ENCODE measurements at regions not wholly inside any gene's neighbourhood (a gene's known extent, or its start where the extent isn't known, plus 50 kb on each side); places are given as distances from the start of the nearest gene placed in this dataset.

- FAIRE-seq (no peak), DNase-seq (ENCODE audit: low read depth, low spot score) (no peak)
- ChIA-PET POLR2A (interaction anchor here (0.6 kb wide), 1 partner anchor 349 kb away, joined by 8 read pairs; the partner anchor contains the start of gene FAT4), CTCF (interaction anchor here (0.7 to 1.4 kb wide), 4 partner anchors 10 to 87 kb away, joined by 3 read pairs; no protein-coding TSS in a partner anchor)
- dilution Hi-C loops (cut with MboI; ENCODE audit: extremely low pct_ligation_motif_present, low sequenced_read_pairs): no loop called here
- Histone ChIP-seq H3K9ac (replicated peaks; ENCODE audit: extremely low read depth, insufficient read depth, low read length) (no peak overlapping the region), H3K79me2 (ENCODE audit: control insufficient read depth, insufficient read depth, low read length) (no peaks in the 10 kb centered on the region), H3K9me1 (replicated peaks; ENCODE audit: control insufficient read depth, extremely low read depth, insufficient read depth, low read length) (no peaks in the 10 kb centered on the region), H3K4me1 (ENCODE audit: control insufficient read depth, extremely low read depth, insufficient read depth, low read length) (no peaks in the 10 kb centered on the region), H3K27me3 (ENCODE audit: control insufficient read depth in 2 of 2, insufficient read depth in 2 of 2, low read length in 2 of 2) (no peaks in the 10 kb centered on the region), H4K20me1 (replicated peaks; ENCODE audit: control insufficient read depth, extremely low read depth, insufficient read depth, low read length) (no peaks in the 10 kb centered on the region), H3K27ac (ENCODE audit: insufficient read depth, low read depth, low read length) (no peak overlapping the region), H3K4me3 (replicated peaks in 1 of 3; ENCODE audit: insufficient read depth in 1 of 3, low read depth in 1 of 3, low read length in 3 of 3) (no peak overlapping the region), H3K36me3 (ENCODE audit: control insufficient read depth in 2 of 2, extremely low read depth in 1 of 2, insufficient read depth in 2 of 2, low read length in 2 of 2) (no peaks in the 10 kb centered on the region), H3K9me3 (replicated peaks; ENCODE audit: control insufficient read depth, insufficient read depth, low read length) (no peaks in the 10 kb centered on the region), H2AFZ (ENCODE audit: low read depth, low read length) (no peak overlapping the region), H3K4me2 (ENCODE audit: insufficient read depth, low read length) (no peak overlapping the region)
- intact Hi-C loops (cut with micrococcal nuclease): no loop called here
- TF ChIP-seq FOS (IDR thresholded peaks at IDR 0.05; ENCODE audit: borderline replicate concordance, insufficient read depth, low read length): no peak
- TF ChIP-seq GATA2 (IDR thresholded peaks at IDR 0.05; ENCODE audit: insufficient read depth, insufficient read length, low read depth, low read length): no peak
- no peak for TF ChIP-seq CTCF (IDR thresholded peaks at IDR 0.05; ENCODE audit: extremely low read depth in 1 of 2, insufficient read depth in 1 of 2, low read depth in 1 of 2, low read length in 2 of 2)
- TF ChIP-seq JUN (IDR thresholded peaks at IDR 0.05; ENCODE audit: borderline replicate concordance, insufficient read depth, insufficient read length, low read depth): no peak
- TF ChIP-seq POLR2AphosphoS5 (IDR thresholded peaks at IDR 0.05; ENCODE audit: insufficient read depth, low read depth, low read length): no peak
- TF ChIP-seq MYC (IDR thresholded peaks at IDR 0.05; ENCODE audit: low read depth, low read length): no peak
- TF ChIP-seq POLR2A (IDR thresholded peaks at IDR 0.05; ENCODE audit: low read depth, low read length): no peak
- TF ChIP-seq EZH2 (IDR thresholded peaks at IDR 0.05; ENCODE audit: borderline replicate concordance, low read depth, low read length, severe bottlenecking): no peak
- no TSS peak for BruUV-seq (replicated peaks)
These were observed 349.4 kb downstream of the FAT4 start for GRCh38 chr4:125663896-125664767.
